Left hindlimb (tissue), 1 donor: ENCODE measurements at regions not wholly inside any gene's neighbourhood (a gene's known extent, or its start where the extent isn't known, plus 50 kb on each side); places are given as distances from the start of the nearest gene placed in this dataset.
"Not testable (repeated sequence)": the region's sequence is repeated elsewhere in the genome, so short reads cannot be mapped to it uniquely, and the experiment has no call there.

Source experiments
- DNase-seq: peaks from one replicate; pipeline ENCODE4 v3.0.0-alpha.2; 2018

GRCh38 chr5:17401470-17402288 lies 96.4 kb upstream of the TAF11L2 start:
- DNase-seq = no peak

- DNase-seq = no peak
Measured at GRCh38 chr5:17402289-17403121, 95.5 kb upstream of the TAF11L2 start.

GRCh38 chr5:17403695-17404490 lies 94.1 kb upstream of the TAF11L2 start:
- no peak for DNase-seq

DNA sequence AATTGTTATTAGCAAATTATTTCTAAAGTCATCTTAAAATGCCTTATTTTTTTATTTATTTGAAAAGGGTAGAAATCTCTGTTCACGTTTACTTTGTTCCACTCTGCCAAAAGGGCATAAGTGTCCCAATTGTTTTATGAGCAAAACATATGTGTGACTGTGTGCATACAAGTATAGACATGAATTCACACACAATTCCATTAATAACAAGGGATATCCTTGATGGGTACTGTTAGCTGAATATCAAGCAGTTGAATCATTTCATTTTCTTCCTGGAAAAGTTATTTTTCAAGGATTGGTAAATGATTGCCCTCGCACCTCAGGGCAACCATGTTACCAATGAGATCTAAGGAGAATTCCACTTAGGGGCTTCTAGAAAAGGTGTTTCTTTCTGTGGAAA lies 92.1 kb upstream of the TAF11L2 start:
- DNase-seq = no peak

DNA sequence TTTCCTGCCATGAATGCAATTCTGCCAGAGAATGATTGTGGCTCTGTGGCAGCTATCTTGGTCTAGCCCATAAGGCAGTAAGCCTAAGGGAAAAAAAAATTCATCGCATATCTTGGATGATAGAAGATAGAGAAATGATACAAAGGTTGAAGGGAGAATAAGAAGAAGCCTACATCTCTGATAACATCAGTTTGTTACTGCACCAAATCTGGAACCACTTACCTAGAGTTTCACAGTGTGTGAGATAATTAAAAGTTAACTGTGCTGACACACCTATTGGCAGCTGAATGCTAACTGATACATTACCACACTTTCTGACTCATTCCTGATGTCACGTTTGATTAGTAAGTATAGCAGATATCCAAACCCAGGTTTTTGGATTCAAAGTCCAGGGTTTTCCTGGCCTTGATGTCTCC lies 91.6 kb upstream of the TAF11L2 start:
- no peak for DNase-seq

DNA sequence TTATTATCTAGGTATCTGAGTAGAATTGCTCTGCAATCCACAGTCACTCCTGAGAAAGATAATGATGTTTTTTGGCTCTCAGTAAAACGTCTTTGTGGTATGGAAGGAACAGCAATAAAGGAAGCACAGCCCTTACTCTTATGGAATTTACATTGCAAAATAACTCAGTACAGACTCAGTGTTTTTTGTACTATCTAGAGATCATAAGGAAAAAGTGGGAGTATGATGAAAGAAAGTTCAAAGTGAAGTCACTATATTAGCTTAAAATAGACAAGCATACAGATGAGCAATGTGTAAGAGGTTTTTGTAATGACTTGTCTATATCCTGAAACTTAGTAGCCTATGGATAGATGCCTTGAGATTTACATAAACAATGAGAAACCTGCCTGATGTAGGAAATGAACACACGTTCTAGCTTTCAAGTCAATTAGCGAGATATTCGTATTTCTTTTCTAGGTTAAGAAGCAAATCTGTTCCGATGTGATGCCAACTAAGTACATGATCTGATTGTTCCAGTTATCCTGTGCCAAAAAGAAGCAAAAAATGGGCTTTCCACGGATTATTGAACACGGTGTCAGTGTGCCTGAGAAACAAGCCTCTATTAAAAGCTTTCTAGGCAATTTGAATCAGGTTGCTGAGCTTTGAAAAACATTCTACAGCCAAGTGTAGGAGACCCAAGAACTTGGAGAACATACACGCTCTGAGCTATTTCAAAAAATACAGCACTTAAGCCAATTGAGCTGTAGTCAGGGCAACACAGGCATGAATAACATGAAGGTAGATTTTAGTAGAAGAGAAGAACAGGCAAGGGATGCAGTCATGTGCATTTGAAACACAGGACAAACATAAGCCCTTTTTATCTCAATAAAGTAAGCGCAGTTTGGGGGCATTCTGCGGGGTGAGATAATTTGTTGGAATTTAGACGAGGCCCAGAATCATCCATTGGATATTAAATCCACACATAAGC lies 86.3 kb upstream of the TAF11L2 start:
- no peak for DNase-seq

DNA sequence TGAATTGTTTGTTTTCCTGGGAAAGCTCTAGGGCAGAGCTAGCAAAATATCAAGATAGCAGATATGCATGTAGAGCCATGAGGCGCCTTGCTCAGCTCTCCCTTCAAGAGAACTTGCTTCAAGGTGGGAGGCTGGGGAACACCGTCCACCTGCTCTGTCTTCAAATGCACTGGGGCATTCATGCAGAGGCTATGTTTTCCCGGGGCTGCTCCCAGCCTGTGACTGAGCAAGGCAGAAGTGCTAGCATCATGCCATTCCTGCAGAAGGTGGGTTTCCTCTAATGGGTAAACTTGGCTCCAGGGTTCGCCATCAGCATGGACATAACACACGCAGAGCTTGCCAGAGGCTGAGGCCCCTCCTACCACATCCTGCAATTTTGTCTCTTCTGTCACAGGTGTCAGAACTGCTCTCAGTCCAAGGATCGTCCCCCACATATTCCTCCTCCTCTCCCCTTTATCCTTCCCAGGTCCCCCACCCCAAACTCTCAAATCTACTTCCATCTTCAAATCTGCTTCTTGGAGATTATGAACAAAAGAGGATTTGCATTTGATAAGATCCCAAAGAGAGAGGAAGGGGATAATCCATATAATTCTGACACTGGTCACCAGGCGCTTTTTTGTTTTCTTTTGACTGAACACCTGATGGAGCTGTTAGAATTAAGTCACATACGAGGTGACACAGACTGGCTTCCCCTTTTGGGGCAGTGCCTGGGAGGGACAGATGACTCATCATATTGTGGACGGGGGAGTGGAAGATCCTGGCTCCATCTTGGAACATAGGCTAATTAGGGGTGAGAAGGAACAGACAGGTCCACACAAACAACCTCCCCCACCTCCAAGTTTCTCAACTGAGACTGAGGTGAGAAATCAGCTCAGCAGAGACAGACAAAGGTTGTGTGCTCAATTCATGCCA lies 85.0 kb upstream of the TAF11L2 start:
- DNase-seq = no peak

GRCh38 chr5:17413691-17414090 lies 84.3 kb upstream of the TAF11L2 start:
- no peak for DNase-seq

DNA sequence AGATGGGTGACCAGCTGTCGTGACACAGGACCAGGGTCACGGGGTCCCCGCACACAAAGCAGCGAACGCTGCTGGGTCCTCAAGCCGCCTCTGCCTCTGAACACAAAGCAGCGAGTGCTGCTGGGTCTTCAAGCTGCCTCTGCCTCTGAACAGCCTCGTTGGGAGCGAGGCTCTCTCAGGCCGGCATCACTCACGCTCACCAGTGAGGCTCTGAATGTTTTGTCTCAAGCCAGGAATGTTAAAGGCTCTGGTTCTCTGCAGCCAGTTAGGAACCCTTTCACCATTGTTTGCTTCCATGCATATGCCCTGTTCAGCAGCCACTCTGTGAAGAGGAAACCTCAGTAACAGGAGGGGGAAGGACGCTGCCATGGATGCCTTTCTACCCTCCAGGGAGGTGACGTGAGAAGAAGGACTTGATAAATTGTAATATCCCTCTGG lies 82.7 kb upstream of the TAF11L2 start:
- no peak for DNase-seq

DNA sequence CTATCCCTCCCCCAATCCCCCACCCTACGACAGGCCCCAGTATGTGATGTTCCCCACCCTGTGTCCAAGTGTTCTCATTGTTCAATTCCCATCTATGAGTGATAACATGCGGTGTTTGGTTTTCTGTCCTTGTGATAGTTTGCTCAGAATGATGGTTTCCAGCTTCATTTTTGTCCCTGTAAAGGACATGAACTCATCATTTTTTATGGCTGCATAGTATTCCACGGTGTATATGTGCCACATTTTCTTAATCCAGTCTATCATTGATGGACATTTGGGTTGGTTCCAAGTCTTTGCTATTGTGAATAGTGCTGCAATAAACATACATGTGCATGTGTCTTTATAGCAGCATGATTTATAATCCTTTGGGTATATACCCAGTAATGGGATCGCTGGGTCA lies 81.7 kb upstream of the TAF11L2 start:
- not testable (repeated sequence) for DNase-seq

DNA sequence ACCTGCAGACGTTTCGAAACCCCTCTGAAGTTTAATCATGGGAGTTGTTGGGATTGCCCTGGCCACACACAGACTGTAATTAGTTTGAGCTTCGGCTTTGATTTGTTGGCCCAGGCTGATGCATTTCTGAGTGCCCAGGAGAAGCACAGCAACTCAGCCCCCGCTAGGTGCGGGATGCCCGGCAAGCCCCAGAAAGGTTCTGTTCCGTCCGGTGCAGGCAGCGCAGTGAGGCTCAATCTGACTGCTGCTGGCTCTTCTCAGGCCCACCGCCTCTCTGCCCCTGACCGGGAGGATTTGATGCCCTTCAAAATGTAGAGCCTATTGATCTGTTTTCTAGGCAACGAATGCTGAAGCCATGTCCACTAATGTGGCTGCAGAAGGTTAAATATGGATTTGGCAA lies 73.4 kb upstream of the TAF11L2 start:
- no peak for DNase-seq

- DNase-seq = no peak
Measured at GRCh38 chr5:17425385-17426070, 72.5 kb upstream of the TAF11L2 start.

GRCh38 chr5:17426104-17426749 lies 71.8 kb upstream of the TAF11L2 start:
- no peak for DNase-seq

- DNase-seq = no peak
Measured at GRCh38 chr5:17428176-17428800, 69.7 kb upstream of the TAF11L2 start.

GRCh38 chr5:17429353-17429752 lies 68.7 kb upstream of the TAF11L2 start:
- no peak for DNase-seq

DNA sequence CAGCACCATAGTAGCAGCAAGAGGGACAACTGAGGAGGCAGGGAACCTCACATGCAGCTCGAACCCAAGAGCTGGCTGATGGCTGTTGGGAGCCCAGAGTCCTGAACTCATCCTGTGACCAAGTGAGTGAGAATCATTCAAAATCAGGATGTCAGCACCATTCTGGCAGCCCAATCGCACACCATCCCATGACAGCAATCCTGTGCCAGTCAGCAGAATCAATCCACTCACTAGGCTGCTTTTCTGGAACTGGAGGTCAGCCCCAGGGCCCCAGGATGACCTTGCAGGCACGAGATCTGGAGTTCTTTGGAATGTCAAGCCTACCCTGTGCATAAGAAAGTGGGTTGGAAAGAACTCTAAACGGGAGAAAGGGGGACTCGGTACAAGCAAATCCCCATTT lies 67.8 kb upstream of the TAF11L2 start:
- DNase-seq = no peak

- DNase-seq = no peak
Measured at GRCh38 chr5:17431272-17432050, 66.6 kb upstream of the TAF11L2 start.

GRCh38 chr5:17432569-17432968 lies 65.5 kb upstream of the TAF11L2 start:
- DNase-seq = no peak
